HepG2 (cell line): ENCODE measurements at regions not wholly inside any gene's neighbourhood (a gene's known extent, or its start where the extent isn't known, plus 50 kb on each side); places are given as distances from the start of the nearest gene placed in this dataset.

ENCODE experiments used
- CEBPB ChIP-seq: IDR thresholded peaks from 2 replicates; pipeline ENCODE4 v1.6.1; 2011; ENCODE audit warnings: low read depth, low read length, improper control_type of control experiment, borderline replicate concordance
- CREM ChIP-seq, 2 experiments: sonication (generic) in 1 of 2; formaldehyde crosslinking in 1 of 2; IDR thresholded peaks; 2 replicates each; pipeline versions ENCODE4 v1.4.0 to v1.6.1; 2016 to 2020; ENCODE audit warnings: antibody characterized with exemption in 1 of 2, mild to moderate bottlenecking in 1 of 2, missing genetic modification reagents in 1 of 2
- DNMT3B ChIP-seq: conservative IDR thresholded peaks from 2 replicates; pipeline ENCODE4 v1.6.1; 2016; ENCODE audit warnings: missing biosample characterization, control low read depth
- FOSL1 ChIP-seq: sonication (generic); formaldehyde crosslinking; IDR thresholded peaks from 2 replicates; pipeline ENCODE4 v1.9.0; 2021; ENCODE audit warnings: missing genetic modification reagents, borderline replicate concordance
- FOXK1 ChIP-seq: sonication (generic); formaldehyde crosslinking; IDR thresholded peaks from 2 replicates; pipeline ENCODE4 v1.4.0; 2020; ENCODE audit warnings: low read depth, missing genetic modification reagents, borderline replicate concordance
- FOXP1 ChIP-seq, 2 experiments: fragments of 450-650 bp in 1 of 2; IDR thresholded peaks; 2 replicates each; pipeline ENCODE4 v1.6.1; 2017 to 2018; ENCODE audit warnings: antibody characterized with exemption in 1 of 2
- HCFC1 ChIP-seq: fragments of 150-350 bp; IDR thresholded peaks from 2 replicates; pipeline ENCODE4 v1.6.1; 2014; ENCODE audit warnings: low read depth, low read length
- HHEX ChIP-seq: IDR thresholded peaks from 2 replicates; pipeline ENCODE4 v1.6.1; 2016; ENCODE audit warnings: control low read depth
- MXD4 ChIP-seq: IDR thresholded peaks from 2 replicates; pipeline ENCODE4 v1.6.1; 2016; ENCODE audit warnings: mild to moderate bottlenecking, missing biosample characterization, missing genetic modification reagents
- NPAS2 ChIP-seq: sonication (generic); formaldehyde crosslinking; IDR thresholded peaks from 2 replicates; pipeline ENCODE4 v1.8.0; 2022; ENCODE audit warnings: mild to moderate bottlenecking, missing genetic modification reagents, borderline replicate concordance
- SRSF4 ChIP-seq: fragments of 200-400 bp; formaldehyde crosslinking; IDR thresholded peaks from one replicate; pipeline ENCODE4 v1.6.1; 2018; ENCODE audit warnings: mild to moderate bottlenecking, low read depth, low read length, moderate library complexity; ENCODE audit not compliant: poor library complexity, severe bottlenecking
- ZBTB14 ChIP-seq: sonication (generic); formaldehyde crosslinking; IDR thresholded peaks from 2 replicates; pipeline ENCODE4 v1.4.0; 2020; ENCODE audit warnings: missing genetic modification reagents
- ZC3H13 ChIP-seq: sonication (generic); formaldehyde crosslinking; IDR thresholded peaks from 2 replicates; pipeline ENCODE4 v1.8.1; 2023; ENCODE audit warnings: mild to moderate bottlenecking, missing genetic modification reagents, moderate library complexity
- ZFP62 ChIP-seq: sonication (generic); formaldehyde crosslinking; IDR thresholded peaks from 2 replicates; pipeline ENCODE4 v1.4.0; 2020; ENCODE audit warnings: missing genetic modification reagents
- ZKSCAN8 ChIP-seq: IDR thresholded peaks from 2 replicates; pipeline ENCODE4 v1.6.1; 2016; ENCODE audit warnings: borderline replicate concordance, missing genetic modification reagents, missing compliant biosample characterization
- ZMYM3 ChIP-seq: sonication (generic); formaldehyde crosslinking; IDR thresholded peaks from 2 replicates; pipeline ENCODE4 v1.5.1; 2020; ENCODE audit warnings: mild to moderate bottlenecking, missing genetic modification reagents
- ZNF205 ChIP-seq: IDR thresholded peaks from 2 replicates; pipeline ENCODE4 v1.6.1; 2018; ENCODE audit warnings: missing biosample characterization, missing genetic modification reagents
- ZNF567 ChIP-seq: sonication (generic); formaldehyde crosslinking; IDR thresholded peaks from 2 replicates; pipeline ENCODE4 v1.8.1; 2023; ENCODE audit warnings: mild to moderate bottlenecking, missing genetic modification reagents, borderline replicate concordance
- ZNF572 ChIP-seq: sonication (generic); formaldehyde crosslinking; IDR thresholded peaks from 2 replicates; pipeline ENCODE4 v1.5.1; 2020; ENCODE audit warnings: mild to moderate bottlenecking, missing genetic modification reagents
- ZNF605 ChIP-seq: sonication (generic); formaldehyde crosslinking; IDR thresholded peaks from 2 replicates; pipeline ENCODE4 v1.8.0; 2022; ENCODE audit warnings: mild to moderate bottlenecking, missing genetic modification reagents
- ZNF609 ChIP-seq: sonication (generic); formaldehyde crosslinking; IDR thresholded peaks from 2 replicates; pipeline ENCODE4 v1.4.0; 2020; ENCODE audit warnings: mild to moderate bottlenecking, missing genetic modification reagents, borderline replicate concordance
- ZSCAN22 ChIP-seq: sonication (generic); formaldehyde crosslinking; IDR thresholded peaks from 2 replicates; pipeline ENCODE4 v1.4.0; 2020; ENCODE audit warnings: mild to moderate bottlenecking, missing genetic modification reagents
- TF ChIP-seq, protein P1 (sequence below): sonication (generic); formaldehyde crosslinking; IDR thresholded peaks from 2 replicates; pipeline ENCODE4 v1.4.0; 2020; ENCODE audit warnings: missing genetic modification reagents

DNA sequence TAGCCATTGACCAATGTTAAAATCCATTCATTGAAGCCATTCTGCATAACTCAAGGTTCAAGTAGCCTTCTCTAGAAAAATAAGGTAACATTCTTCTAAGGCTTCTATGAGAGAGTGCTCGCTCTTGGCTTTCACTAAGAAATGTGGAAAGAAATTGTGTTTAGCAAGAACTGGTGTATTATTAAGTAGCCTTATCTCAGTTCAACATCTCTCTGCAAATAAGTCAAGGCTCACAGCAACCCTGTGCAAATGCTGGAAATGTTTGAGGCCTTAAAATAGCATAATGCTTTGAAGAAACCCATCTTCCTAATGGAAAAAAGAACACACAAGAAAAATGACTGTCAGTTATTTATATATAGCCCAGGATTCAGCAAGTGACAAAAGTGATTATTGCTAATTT lies 254.1 kb upstream of the PROX1 start (continued):
- TF ChIP-seq ZNF572 (CRISPR knock-in tag) (no peak), DNMT3B (no peak), ZMYM3 (CRISPR knock-in tag) (no peak), FOXP1 (IDR thresholded peaks at IDR 0.05) (no peak), FOXP1 (CRISPR knock-in tag; IDR thresholded peaks at IDR 0.05) (no peak), ZNF205 (CRISPR knock-in tag) (peak; percentile 52; the same call in 1 of the 2 replicates), CEBPB (0 out of 2 replicates have a peak, but pooled peaks have one; percentile 21), HCFC1 (no peak), NPAS2 (no peak), ZKSCAN8 (no peak), SRSF4 (no peak), ZFP62 (no peak), FOXK1 (CRISPR knock-in tag) (no peak), MXD4 (CRISPR knock-in tag) (no peak), ZNF609 (CRISPR knock-in tag) (peak; percentile 12; the same call in 1 of the 2 replicates), CREM (IDR thresholded peaks at IDR 0.05) (peak; percentile 66), CREM (CRISPR knock-in tag; IDR thresholded peaks at IDR 0.05) (no peak), ZBTB14 (CRISPR knock-in tag) (no peak), ZNF605 (CRISPR knock-in tag) (no peak), FOSL1 (CRISPR knock-in tag) (no peak), ZC3H13 (CRISPR knock-in tag) (no peak), ZSCAN22 (CRISPR knock-in tag) (no peak), HHEX (CRISPR knock-in tag) (no peak), ZNF567 (CRISPR knock-in tag) (no peak)
- TF ChIP-seq, protein P1, sequence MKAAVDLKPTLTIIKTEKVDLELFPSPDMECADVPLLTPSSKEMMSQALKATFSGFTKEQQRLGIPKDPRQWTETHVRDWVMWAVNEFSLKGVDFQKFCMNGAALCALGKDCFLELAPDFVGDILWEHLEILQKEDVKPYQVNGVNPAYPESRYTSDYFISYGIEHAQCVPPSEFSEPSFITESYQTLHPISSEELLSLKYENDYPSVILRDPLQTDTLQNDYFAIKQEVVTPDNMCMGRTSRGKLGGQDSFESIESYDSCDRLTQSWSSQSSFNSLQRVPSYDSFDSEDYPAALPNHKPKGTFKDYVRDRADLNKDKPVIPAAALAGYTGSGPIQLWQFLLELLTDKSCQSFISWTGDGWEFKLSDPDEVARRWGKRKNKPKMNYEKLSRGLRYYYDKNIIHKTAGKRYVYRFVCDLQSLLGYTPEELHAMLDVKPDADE: no peak
